HCT116 (cell line): ENCODE measurements at regions not wholly inside any gene's neighbourhood (a gene's known extent, or its start where the extent isn't known, plus 50 kb on each side); places are given as distances from the start of the nearest gene placed in this dataset.

Experiments used
- ATAC-seq: fragments of 200-7000 bp; cut with Tn5 transposase; 2 replicates; pipeline ENCODE4 v1.9.1; 2020; ENCODE audit warnings: mild to moderate bottlenecking, moderate library complexity
- BruUV-seq: library from RNA; stranded (reverse); fragments of 400-500 nt; replicated peaks from 2 replicates; lab custom pipeline; 2021; lab: Mats Ljungman, UMichigan
- CTCF ChIA-PET: fragments of 300-600 bp; sonication (Branson Sonifier 250); formaldehyde crosslinking; loops from one replicate; lab custom pipeline; 2021; ENCODE audit warnings: antibody characterized with exemption; lab: Charles Lee
- POLR2A ChIA-PET: fragments of 300-600, 350-600 bp; sonication (Branson Sonifier 250); formaldehyde crosslinking; loops from one replicate; lab custom pipeline; 2021; ENCODE audit warnings: antibody characterized with exemption; lab: Charles Lee
- RAD21 ChIA-PET, 2 experiments: fragments of 300-600 bp; sonication (Branson Sonifier 250); formaldehyde crosslinking; loops; one replicate each; lab custom pipeline; 2023; ENCODE audit warnings: low total read pairs in 2 of 2; ENCODE audit not compliant: uncharacterized antibody in 2 of 2, unreplicated experiment in 2 of 2, low non-redundant PET in 1 of 2; lab: Charles Lee
- DNase-seq: peaks from one replicate; pipeline ENCODE4 v3.0.0-alpha.2; 2010; ENCODE audit warnings: low read depth, low spot score
- H2AFZ ChIP-seq: fragments of 200-600 bp; shearing (Covaris generic), sonication (generic); 2 replicates; pipeline ENCODE4 v1.6.1; 2017; ENCODE audit warnings: low read depth, mixed run types, mixed read lengths, antibody characterized with exemption, low read length; ENCODE audit not compliant: poor library complexity, severe bottlenecking
- H3K27ac ChIP-seq: 2 replicates; pipeline ENCODE4 v1.5.1; 2012; ENCODE audit warnings: low read depth, low read length
- H3K27me3 ChIP-seq: fragments of 200-600 bp; sonication (generic); 2 replicates; pipeline ENCODE4 v1.6.1; 2016; ENCODE audit warnings: mixed run types, low read length, mixed read lengths; ENCODE audit not compliant: insufficient read depth
- H3K36me3 ChIP-seq, 2 experiments: fragments of 200-500 bp in 1 of 2; fragments of 200-600 bp in 1 of 2; sonication (Bioruptor generic) in 1 of 2; sonication (generic) in 1 of 2; 2 replicates each; pipeline versions ENCODE4 v1.5.1 to v1.6.1; 2014 to 2016; ENCODE audit warnings: low read length in 2 of 2, inconsistent platforms in 1 of 2, mixed read lengths in 1 of 2, mixed run types in 1 of 2; ENCODE audit not compliant: insufficient read depth in 2 of 2, control insufficient read depth in 1 of 2
- H3K4me1 ChIP-seq, 2 experiments: fragments of 200-600 bp in 1 of 2; sonication (generic) in 1 of 2; 2 replicates each; pipeline versions ENCODE4 v1.5.1 to v1.6.1; 2012 to 2017; ENCODE audit warnings: low read length in 2 of 2, inconsistent platforms in 1 of 2, mild to moderate bottlenecking in 1 of 2, mixed read lengths in 1 of 2, mixed run types in 1 of 2, moderate library complexity in 1 of 2; ENCODE audit not compliant: insufficient read depth in 2 of 2, control insufficient read depth in 1 of 2
- H3K4me2 ChIP-seq: fragments of 200-600 bp; sonication (generic); 2 replicates; pipeline ENCODE4 v1.6.1; 2017; ENCODE audit warnings: mixed run types, low read length, mixed read lengths
- H3K4me3 ChIP-seq, 2 experiments: fragments of 200-600 bp in 1 of 2; sonication (generic) in 1 of 2; replicated peaks in 1 of 2; 2 replicates each; pipeline ENCODE4 v1.5.1; 2011 to 2016; ENCODE audit warnings: low read length in 2 of 2, control low read depth in 1 of 2, low read depth in 1 of 2, mild to moderate bottlenecking in 1 of 2, mixed read lengths in 1 of 2, mixed run types in 1 of 2
- H3K79me2 ChIP-seq: fragments of 200-600 bp; sonication (generic); 2 replicates; pipeline ENCODE4 v1.6.1; 2017; ENCODE audit warnings: mild to moderate bottlenecking, mixed run types, low read length, moderate library complexity, mixed read lengths; ENCODE audit not compliant: insufficient read depth
- H3K9ac ChIP-seq: fragments of 200-600 bp; sonication (generic); 2 replicates; pipeline ENCODE4 v1.6.1; 2016; ENCODE audit warnings: low read length, mixed read lengths
- H3K9me2 ChIP-seq: fragments of 200-600 bp; sonication (generic), shearing (Covaris generic); 2 replicates; pipeline ENCODE4 v1.6.1; 2017; ENCODE audit warnings: mixed run types, mild to moderate bottlenecking, moderate library complexity; ENCODE audit not compliant: insufficient read depth
- H3K9me3 ChIP-seq, 2 experiments: fragments of 200-500 bp in 1 of 2; fragments of 200-600 bp in 1 of 2; sonication (Bioruptor generic) in 1 of 2; sonication (generic) in 1 of 2; 2 replicates each; pipeline ENCODE4 v1.6.1; 2014 to 2017; ENCODE audit warnings: low read length in 2 of 2, mixed read lengths in 2 of 2, inconsistent platforms in 1 of 2, low read depth in 1 of 2, mild to moderate bottlenecking in 1 of 2, mixed run types in 1 of 2, moderate library complexity in 1 of 2; ENCODE audit not compliant: control insufficient read depth in 1 of 2, insufficient read depth in 1 of 2
- H4K20me1 ChIP-seq: fragments of 200-600 bp; sonication (generic), shearing (Covaris generic); 2 replicates; pipeline ENCODE4 v1.6.1; 2017; ENCODE audit warnings: mixed run types, mild to moderate bottlenecking, moderate library complexity; ENCODE audit not compliant: insufficient read depth
- CBX3 ChIP-seq: IDR thresholded peaks from 2 replicates; pipeline ENCODE4 v1.6.1; 2012; ENCODE audit warnings: low read depth
- EGR1 ChIP-seq: IDR thresholded peaks from 2 replicates; pipeline ENCODE4 v1.6.1; 2012; ENCODE audit warnings: low read depth
- ELF1 ChIP-seq: IDR thresholded peaks from 2 replicates; pipeline ENCODE4 v1.6.1; 2012; ENCODE audit warnings: low read depth, borderline replicate concordance
- EZH2 ChIP-seq: fragments of 200-600 bp; sonication (generic); IDR thresholded peaks from 2 replicates; pipeline ENCODE4 v1.6.1; 2017; ENCODE audit warnings: antibody characterized with exemption, mixed run types
- FOSL1 ChIP-seq: IDR thresholded peaks from 2 replicates; pipeline ENCODE4 v1.6.1; 2012; ENCODE audit warnings: low read depth
- JUND ChIP-seq: IDR thresholded peaks from 2 replicates; pipeline ENCODE4 v1.6.1; 2012
- POLR2A ChIP-seq: IDR thresholded peaks from 2 replicates; pipeline ENCODE4 v1.7.0; 2011; ENCODE audit warnings: borderline replicate concordance; ENCODE audit not compliant: insufficient read depth, insufficient read length; ENCODE audit errors: extremely low read depth
- SP1 ChIP-seq: IDR thresholded peaks from 2 replicates; pipeline ENCODE4 v1.6.1; 2012; ENCODE audit warnings: low read depth
- SRF ChIP-seq: IDR thresholded peaks from 2 replicates; pipeline ENCODE4 v1.6.1; 2012; ENCODE audit warnings: low read depth
- ZFX ChIP-seq: fragments of 450-650 bp; IDR thresholded peaks from 2 replicates; pipeline ENCODE4 v1.6.1; 2017
- intact Hi-C: fragments of 100-400 bp; cut with micrococcal nuclease; formaldehyde crosslinking; loops from 2 replicates; pipeline ENCODE4 v1.10.0; 2022
- TF ChIP-seq, protein P1 (sequence below): IDR thresholded peaks from 2 replicates; pipeline ENCODE4 v1.6.1; 2012; ENCODE audit warnings: low read depth
- TF ChIP-seq, protein P2 (sequence below), 3 experiments: fragments of 200-600 bp in 1 of 3; sonication (generic) in 1 of 3; IDR thresholded peaks in 2 of 3; conservative IDR thresholded peaks in 1 of 3; 2 replicates each; pipeline ENCODE4 v1.5.1; 2012 to 2017; ENCODE audit warnings: low read depth in 2 of 3, low read length in 2 of 3, antibody characterized with exemption in 1 of 3, borderline replicate concordance in 1 of 3, control low read depth in 1 of 3, mild to moderate bottlenecking in 1 of 3, mixed read lengths in 1 of 3, mixed run types in 1 of 3, moderate library complexity in 1 of 3; ENCODE audit not compliant: insufficient read depth in 1 of 3

DNA sequence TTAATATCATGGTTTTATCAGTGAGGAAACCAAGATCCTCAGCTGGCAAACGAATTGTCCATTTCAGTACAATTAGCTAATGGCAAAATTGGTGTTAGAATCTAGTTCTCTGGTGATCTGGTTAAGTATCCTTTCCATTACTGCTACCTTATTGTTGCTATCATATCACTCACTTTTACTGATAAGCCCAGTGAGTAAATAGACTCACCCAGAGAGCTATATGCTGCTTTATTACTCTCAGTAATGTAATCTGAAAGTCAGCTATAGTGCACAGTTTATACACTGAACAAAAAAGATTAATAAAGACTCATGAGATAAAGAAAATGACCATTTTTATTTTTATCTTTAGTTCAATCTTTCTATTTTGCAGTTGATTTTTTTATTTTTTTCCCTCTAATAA lies 95.0 kb downstream of the DMAC1 start:
- Histone ChIP-seq H3K4me1 (no peaks in the 10 kb centered on the region), H3K27me3 (0 out of 2 replicates have a peak, but pooled peaks cover 3% of the 10 kb centered on the region), H4K20me1 (no peaks in the 10 kb centered on the region), H3K36me3 (no peaks in the 10 kb centered on the region), H2AFZ (no peak overlapping the region), H3K4me3 (no peak overlapping the region), H3K9ac (no peak overlapping the region), H3K79me2 (no peaks in the 10 kb centered on the region), H3K9me2 (no peaks in the 10 kb centered on the region), H3K9me3 (no peaks in the 10 kb centered on the region), H3K27ac (no peak overlapping the region), H3K4me2 (no peak overlapping the region)
- no peak for DNase-seq
- ChIA-PET POLR2A (no interaction called here), RAD21 (no interaction called here), CTCF (no interaction called here)
- intact Hi-C loops: no loop called here
- no peak for ATAC-seq
- BruUV-seq: no TSS peak
- no peak for TF ChIP-seq EZH2
- TF ChIP-seq FOSL1: no peak
- TF ChIP-seq SP1: no peak
- no peak for TF ChIP-seq EGR1
- no peak for TF ChIP-seq ELF1
- no peak for TF ChIP-seq JUND
- no peak for TF ChIP-seq SRF
- TF ChIP-seq, protein P1, sequence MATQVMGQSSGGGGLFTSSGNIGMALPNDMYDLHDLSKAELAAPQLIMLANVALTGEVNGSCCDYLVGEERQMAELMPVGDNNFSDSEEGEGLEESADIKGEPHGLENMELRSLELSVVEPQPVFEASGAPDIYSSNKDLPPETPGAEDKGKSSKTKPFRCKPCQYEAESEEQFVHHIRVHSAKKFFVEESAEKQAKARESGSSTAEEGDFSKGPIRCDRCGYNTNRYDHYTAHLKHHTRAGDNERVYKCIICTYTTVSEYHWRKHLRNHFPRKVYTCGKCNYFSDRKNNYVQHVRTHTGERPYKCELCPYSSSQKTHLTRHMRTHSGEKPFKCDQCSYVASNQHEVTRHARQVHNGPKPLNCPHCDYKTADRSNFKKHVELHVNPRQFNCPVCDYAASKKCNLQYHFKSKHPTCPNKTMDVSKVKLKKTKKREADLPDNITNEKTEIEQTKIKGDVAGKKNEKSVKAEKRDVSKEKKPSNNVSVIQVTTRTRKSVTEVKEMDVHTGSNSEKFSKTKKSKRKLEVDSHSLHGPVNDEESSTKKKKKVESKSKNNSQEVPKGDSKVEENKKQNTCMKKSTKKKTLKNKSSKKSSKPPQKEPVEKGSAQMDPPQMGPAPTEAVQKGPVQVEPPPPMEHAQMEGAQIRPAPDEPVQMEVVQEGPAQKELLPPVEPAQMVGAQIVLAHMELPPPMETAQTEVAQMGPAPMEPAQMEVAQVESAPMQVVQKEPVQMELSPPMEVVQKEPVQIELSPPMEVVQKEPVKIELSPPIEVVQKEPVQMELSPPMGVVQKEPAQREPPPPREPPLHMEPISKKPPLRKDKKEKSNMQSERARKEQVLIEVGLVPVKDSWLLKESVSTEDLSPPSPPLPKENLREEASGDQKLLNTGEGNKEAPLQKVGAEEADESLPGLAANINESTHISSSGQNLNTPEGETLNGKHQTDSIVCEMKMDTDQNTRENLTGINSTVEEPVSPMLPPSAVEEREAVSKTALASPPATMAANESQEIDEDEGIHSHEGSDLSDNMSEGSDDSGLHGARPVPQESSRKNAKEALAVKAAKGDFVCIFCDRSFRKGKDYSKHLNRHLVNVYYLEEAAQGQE: no peak
- no peak for TF ChIP-seq ZFX
- no peak for TF ChIP-seq POLR2A
- no peak for TF ChIP-seq CBX3
- TF ChIP-seq, protein P2, sequence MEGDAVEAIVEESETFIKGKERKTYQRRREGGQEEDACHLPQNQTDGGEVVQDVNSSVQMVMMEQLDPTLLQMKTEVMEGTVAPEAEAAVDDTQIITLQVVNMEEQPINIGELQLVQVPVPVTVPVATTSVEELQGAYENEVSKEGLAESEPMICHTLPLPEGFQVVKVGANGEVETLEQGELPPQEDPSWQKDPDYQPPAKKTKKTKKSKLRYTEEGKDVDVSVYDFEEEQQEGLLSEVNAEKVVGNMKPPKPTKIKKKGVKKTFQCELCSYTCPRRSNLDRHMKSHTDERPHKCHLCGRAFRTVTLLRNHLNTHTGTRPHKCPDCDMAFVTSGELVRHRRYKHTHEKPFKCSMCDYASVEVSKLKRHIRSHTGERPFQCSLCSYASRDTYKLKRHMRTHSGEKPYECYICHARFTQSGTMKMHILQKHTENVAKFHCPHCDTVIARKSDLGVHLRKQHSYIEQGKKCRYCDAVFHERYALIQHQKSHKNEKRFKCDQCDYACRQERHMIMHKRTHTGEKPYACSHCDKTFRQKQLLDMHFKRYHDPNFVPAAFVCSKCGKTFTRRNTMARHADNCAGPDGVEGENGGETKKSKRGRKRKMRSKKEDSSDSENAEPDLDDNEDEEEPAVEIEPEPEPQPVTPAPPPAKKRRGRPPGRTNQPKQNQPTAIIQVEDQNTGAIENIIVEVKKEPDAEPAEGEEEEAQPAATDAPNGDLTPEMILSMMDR (IDR thresholded peaks at IDR 0.05 in 2 of 3, conservative IDR thresholded peaks at IDR 0.05 in 1 of 3; ENCODE audit: borderline replicate concordance in 1 of 3, insufficient read depth in 1 of 3, low read depth in 2 of 3, low read length in 2 of 3): no peak
